HG02938 (cell line): ENCODE measurements at regions not wholly inside any gene's neighbourhood (a gene's known extent, or its start where the extent isn't known, plus 50 kb on each side); places are given as distances from the start of the nearest gene placed in this dataset.

Experiments used
- ATAC-seq: cut with Tn5 transposase; IDR thresholded peaks from one replicate; pipeline ENCODE4 v1.9.1; 2021; ENCODE audit warnings: mild to moderate bottlenecking, moderate library complexity; ENCODE audit not compliant: unreplicated experiment

GRCh38 chr4:124331781-124332180, 380.8 kb downstream of the ANKRD50 start:
- ATAC-seq, result no peak

GRCh38 chr4:124333466-124333865, 379.1 kb downstream of the ANKRD50 start:
- ATAC-seq, result no peak

- no peak for ATAC-seq
Measured at GRCh38 chr4:124334119-124334518, 378.4 kb downstream of the ANKRD50 start.

- ATAC-seq, result no peak
Measured at GRCh38 chr4:124337874-124338273, 374.7 kb downstream of the ANKRD50 start.

- ATAC-seq, result no peak
Measured at GRCh38 chr4:124343661-124344171, 368.8 kb downstream of the ANKRD50 start.

GRCh38 chr4:124372916-124373315, 339.6 kb downstream of the ANKRD50 start:
- no peak for ATAC-seq

- ATAC-seq, result no peak
Measured at GRCh38 chr4:124386163-124386562, 326.4 kb downstream of the ANKRD50 start.

GRCh38 chr4:124386648-124387047, 325.9 kb downstream of the ANKRD50 start:
- ATAC-seq, result no peak

- no peak for ATAC-seq
Measured at GRCh38 chr4:124389591-124389990, 322.9 kb downstream of the ANKRD50 start.

- ATAC-seq, result no peak
Measured at GRCh38 chr4:124390861-124391260, 321.7 kb downstream of the ANKRD50 start.

- no peak for ATAC-seq
Measured at GRCh38 chr4:124396333-124396732, 316.2 kb downstream of the ANKRD50 start.

- no peak for ATAC-seq
Measured at GRCh38 chr4:124401606-124402005, 310.9 kb downstream of the ANKRD50 start.

- no peak for ATAC-seq
Measured at GRCh38 chr4:124409044-124409443, 303.5 kb downstream of the ANKRD50 start.

- ATAC-seq, result no peak
Measured at GRCh38 chr4:124414276-124415040, 298.1 kb downstream of the ANKRD50 start.

GRCh38 chr4:124415146-124415545, 297.4 kb downstream of the ANKRD50 start:
- ATAC-seq, result no peak

- no peak for ATAC-seq
Measured at GRCh38 chr4:124417371-124417770, 295.2 kb downstream of the ANKRD50 start.

- no peak for ATAC-seq
Measured at GRCh38 chr4:124420166-124420695, 292.3 kb downstream of the ANKRD50 start.

- ATAC-seq, result no peak
Measured at GRCh38 chr4:124423160-124423559, 289.4 kb downstream of the ANKRD50 start.

- ATAC-seq, result no peak
Measured at GRCh38 chr4:124426279-124426678, 286.3 kb downstream of the ANKRD50 start.

- no peak for ATAC-seq
Measured at GRCh38 chr4:124427095-124427767, 285.3 kb downstream of the ANKRD50 start.

GRCh38 chr4:124428648-124429047, 283.9 kb downstream of the ANKRD50 start:
- no peak for ATAC-seq

- ATAC-seq, result no peak
Measured at GRCh38 chr4:124429746-124430250, 282.7 kb downstream of the ANKRD50 start.
